ENCODE measurements at regions not wholly inside any gene's neighbourhood (a gene's known extent, or its start where the extent isn't known, plus 50 kb on each side); places are given as distances from the start of the nearest gene placed in this dataset.
A peak's percentile ranks its signal among the peaks of the same experiment; 100 is the strongest.

GRCh38 chr12:41908206-41908605 is 236.5 kb downstream of the GXYLT1 start:
- TF ChIP-seq CTCF (IDR thresholded peaks at IDR 0.05; ENCODE audit: low read depth, low read length), result no peak
- Histone ChIP-seq H3K27ac (no peak overlapping the region), H3K27me3 (ENCODE audit: insufficient read depth, low read depth, severe bottlenecking) (no peaks in the 10 kb centered on the region), H3K4me3 (ENCODE audit: low read depth, low read length) (no peak overlapping the region), H3K36me3 (no peaks in the 10 kb centered on the region), H3K9me3 (ENCODE audit: severe bottlenecking) (no peaks in the 10 kb centered on the region)
- no peak for DNase-seq

DNA sequence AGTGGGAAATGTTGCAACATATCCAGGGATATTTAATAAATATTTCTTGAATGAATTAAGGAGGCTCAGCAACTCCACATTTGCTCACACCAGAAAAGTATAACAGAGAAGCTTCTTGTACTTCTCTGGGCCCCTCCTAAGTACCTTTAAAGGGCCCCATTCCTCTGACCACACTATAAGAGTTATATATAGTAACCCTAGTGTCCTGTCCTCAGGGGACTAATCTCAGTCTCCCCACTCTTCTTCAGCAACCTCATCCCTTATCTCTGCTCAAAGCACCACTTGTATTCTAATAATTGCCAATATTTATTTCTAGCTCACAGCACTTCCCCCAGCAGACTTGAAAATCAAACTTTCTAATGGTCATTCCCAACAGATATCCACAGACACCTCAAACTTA is 237.1 kb downstream of the GXYLT1 start:
- Histone ChIP-seq H3K27me3 (ENCODE audit: insufficient read depth, low read depth, severe bottlenecking) (no peaks in the 10 kb centered on the region), H3K27ac (peak overlapping the region; percentile 39), H3K36me3 (no peaks in the 10 kb centered on the region), H3K9me3 (ENCODE audit: severe bottlenecking) (no peaks in the 10 kb centered on the region), H3K4me3 (ENCODE audit: low read depth, low read length) (no peak overlapping the region)
- no peak for TF ChIP-seq CTCF (IDR thresholded peaks at IDR 0.05; ENCODE audit: low read depth, low read length)
- no peak for DNase-seq

DNA sequence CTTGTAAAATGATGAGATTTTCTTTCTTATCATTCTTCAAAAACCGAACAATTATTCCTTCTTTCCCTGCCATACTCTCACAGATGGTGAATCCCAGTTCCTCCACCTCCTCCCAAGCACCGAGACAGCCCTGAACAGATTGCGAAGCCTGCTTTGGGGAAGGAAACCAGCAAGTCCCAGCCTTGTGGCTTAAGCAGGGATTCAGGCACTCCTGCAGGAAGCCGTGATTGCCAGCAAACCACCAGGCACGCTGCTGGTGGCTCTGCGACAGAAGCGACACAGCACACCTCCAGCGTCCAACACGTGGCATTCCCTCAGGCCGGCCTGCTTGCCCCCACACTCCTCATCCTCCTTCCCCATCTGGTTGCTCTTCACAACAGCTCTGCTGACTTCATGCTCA is 237.7 kb downstream of the GXYLT1 start:
- peak overlapping the region; percentile 39 for H3K27ac ChIP-seq
- no peaks in the 10 kb centered on the region for H3K36me3 ChIP-seq
- no peak overlapping the region for H3K4me3 ChIP-seq (ENCODE audit: low read depth, low read length)
- peak; percentile 77 for DNase-seq
- TF ChIP-seq CTCF (IDR thresholded peaks at IDR 0.05; ENCODE audit: low read depth, low read length), result no peak
- no peaks in the 10 kb centered on the region for H3K27me3 ChIP-seq (ENCODE audit: insufficient read depth, low read depth, severe bottlenecking)
- no peaks in the 10 kb centered on the region for H3K9me3 ChIP-seq (ENCODE audit: severe bottlenecking)

GRCh38 chr12:41905759-41906297 is 238.8 kb downstream of the GXYLT1 start:
- H3K9me3 ChIP-seq (ENCODE audit: severe bottlenecking), result no peaks in the 10 kb centered on the region
- no peak overlapping the region for H3K4me3 ChIP-seq (ENCODE audit: low read depth, low read length)
- TF ChIP-seq CTCF (IDR thresholded peaks at IDR 0.05; ENCODE audit: low read depth, low read length), result no peak
- no peaks in the 10 kb centered on the region for H3K36me3 ChIP-seq
- H3K27ac ChIP-seq, result peak overlapping the region; percentile 25; the same call in 1 of the 2 replicates
- no peak for DNase-seq
- H3K27me3 ChIP-seq (ENCODE audit: insufficient read depth, low read depth, severe bottlenecking), result no peaks in the 10 kb centered on the region

DNA sequence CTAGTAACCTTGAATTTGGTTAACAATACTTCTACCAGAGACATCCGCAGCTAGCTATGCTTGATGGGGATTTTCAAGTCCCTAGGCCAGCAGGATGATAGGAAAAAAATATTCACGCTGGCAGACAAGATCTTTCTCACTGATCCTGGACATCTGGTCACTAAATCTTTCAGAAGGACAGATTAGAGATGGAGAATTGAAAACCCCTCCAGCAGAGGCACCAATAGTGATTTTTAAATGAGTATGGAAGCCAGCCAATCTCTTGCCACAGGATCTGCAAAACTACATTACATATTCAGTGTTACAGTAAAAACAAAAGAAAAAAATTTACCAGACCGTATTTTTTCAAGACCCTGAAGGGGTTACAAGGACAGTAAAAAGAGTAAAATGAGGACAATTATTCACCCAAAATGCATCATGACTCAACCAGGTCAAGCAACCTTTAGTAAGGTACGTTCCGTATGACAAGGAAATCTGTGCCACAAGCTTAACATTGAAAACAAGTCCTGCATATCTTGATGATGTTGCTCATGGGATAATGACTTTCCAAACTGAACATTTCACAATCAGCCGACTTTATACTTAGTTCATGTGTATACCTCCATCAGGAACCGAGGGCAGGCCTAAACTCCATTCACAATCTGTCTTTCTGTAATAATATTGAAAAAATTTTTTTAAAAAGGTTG is 239.5 kb downstream of the GXYLT1 start:
- Histone ChIP-seq H3K27ac (peak overlapping the region; percentile 25; the same call in 1 of the 2 replicates), H3K9me3 (ENCODE audit: severe bottlenecking) (no peaks in the 10 kb centered on the region), H3K36me3 (no peaks in the 10 kb centered on the region), H3K4me3 (ENCODE audit: low read depth, low read length) (no peak overlapping the region), H3K27me3 (ENCODE audit: insufficient read depth, low read depth, severe bottlenecking) (no peaks in the 10 kb centered on the region)
- peak; percentile 11 for DNase-seq
- no peak for TF ChIP-seq CTCF (IDR thresholded peaks at IDR 0.05; ENCODE audit: low read depth, low read length)

DNA sequence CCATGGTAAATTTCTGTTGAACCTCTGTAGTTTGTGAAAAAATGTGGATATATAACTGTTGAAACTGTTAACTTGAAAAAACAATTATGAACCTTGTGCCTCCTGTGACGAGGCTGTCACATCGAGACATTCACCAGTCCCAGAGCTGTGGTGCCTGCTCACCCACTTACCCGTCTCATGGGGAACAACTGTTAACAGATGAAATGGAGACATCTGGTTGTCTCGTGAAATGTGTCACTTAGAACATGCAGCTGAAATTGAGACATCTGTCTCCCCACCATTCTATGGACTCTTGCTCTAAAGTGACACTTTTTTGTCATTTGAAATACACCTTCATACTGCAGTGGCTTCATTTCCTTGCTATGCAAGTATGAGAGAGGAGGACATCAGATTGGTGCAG is 240.6 kb downstream of the GXYLT1 start:
- H3K27ac ChIP-seq, result no peak overlapping the region
- H3K4me3 ChIP-seq (ENCODE audit: low read depth, low read length), result no peak overlapping the region
- no peak for TF ChIP-seq CTCF (IDR thresholded peaks at IDR 0.05; ENCODE audit: low read depth, low read length)
- no peaks in the 10 kb centered on the region for H3K9me3 ChIP-seq (ENCODE audit: severe bottlenecking)
- no peaks in the 10 kb centered on the region for H3K27me3 ChIP-seq (ENCODE audit: insufficient read depth, low read depth, severe bottlenecking)
- no peaks in the 10 kb centered on the region for H3K36me3 ChIP-seq
- no peak for DNase-seq
